GM21515 (cell line): ENCODE measurements at regions not wholly inside any gene's neighbourhood (a gene's known extent, or its start where the extent isn't known, plus 50 kb on each side); places are given as distances from the start of the nearest gene placed in this dataset.

Source experiments
- ATAC-seq: cut with Tn5 transposase; IDR thresholded peaks from one replicate; pipeline ENCODE4 v1.9.1; 2021; ENCODE audit not compliant: unreplicated experiment

GRCh38 chr10:43963379-43963778, 314.7 kb upstream of the ZNF32 start:
- ATAC-seq = no peak

GRCh38 chr10:43962346-43963191, 313.9 kb upstream of the ZNF32 start:
- no peak for ATAC-seq

- no peak for ATAC-seq
These were observed 313.1 kb upstream of the ZNF32 start for GRCh38 chr10:43961523-43962345.

GRCh38 chr10:43960981-43961380, 312.3 kb upstream of the ZNF32 start:
- no peak for ATAC-seq

GRCh38 chr10:43960477-43960876, 311.8 kb upstream of the ZNF32 start:
- no peak for ATAC-seq

- ATAC-seq = no peak
These were observed 311.4 kb upstream of the ZNF32 start for GRCh38 chr10:43960135-43960415.

GRCh38 chr10:43959364-43960134, 310.9 kb upstream of the ZNF32 start:
- no peak for ATAC-seq

- no peak for ATAC-seq
These were observed 310.3 kb upstream of the ZNF32 start for GRCh38 chr10:43958964-43959363.

GRCh38 chr10:43958071-43958432, 309.4 kb upstream of the ZNF32 start:
- no peak for ATAC-seq

- no peak for ATAC-seq
These were observed 308.8 kb upstream of the ZNF32 start for GRCh38 chr10:43957267-43958070.

GRCh38 chr10:43955978-43956377, 307.3 kb upstream of the ZNF32 start:
- ATAC-seq = no peak

- no peak for ATAC-seq
These were observed 306.4 kb upstream of the ZNF32 start for GRCh38 chr10:43955002-43955596.

- no peak for ATAC-seq
These were observed 305.0 kb upstream of the ZNF32 start for GRCh38 chr10:43953672-43954071.

- ATAC-seq = no peak
These were observed 304.1 kb upstream of the ZNF32 start for GRCh38 chr10:43952760-43953159.

GRCh38 chr10:43949351-43949750, 300.7 kb upstream of the ZNF32 start:
- no peak for ATAC-seq

- ATAC-seq = no peak
These were observed 297.8 kb upstream of the ZNF32 start for GRCh38 chr10:43946445-43946844.

GRCh38 chr10:43945908-43946307, 297.2 kb upstream of the ZNF32 start:
- no peak for ATAC-seq

GRCh38 chr10:43945094-43945730, 296.5 kb upstream of the ZNF32 start:
- ATAC-seq = no peak

GRCh38 chr10:43944381-43945093, 295.9 kb upstream of the ZNF32 start:
- ATAC-seq = no peak
